Esophagus squamous epithelium (tissue), 5 donors: ENCODE measurements at regions not wholly inside any gene's neighbourhood (a gene's known extent, or its start where the extent isn't known, plus 50 kb on each side); places are given as distances from the start of the nearest gene placed in this dataset.

ENCODE experiments used
- DNase-seq: peaks from one replicate; lab custom pipeline; 2025; lab: John Stamatoyannopoulos, UW
- H3K27ac ChIP-seq, 4 donors: fragments of 200-600 bp; sonication (generic); one replicate each; pipeline ENCODE4 v1.5.1; 2016 to 2019; ENCODE audit warnings: mild to moderate bottlenecking in 1 of 4
- H3K27me3 ChIP-seq, 4 donors: fragments of 200-600 bp; sonication (generic); 1 replicate in 3 of 4; 2 replicates in 1 of 4; pipeline versions ENCODE4 v1.5.1 to v1.6.0; 2017 to 2021; ENCODE audit warnings: antibody characterized with exemption in 1 of 4
- H3K36me3 ChIP-seq, 3 donors: fragments of 200-600 bp; sonication (generic); one replicate each; pipeline ENCODE4 v1.5.1; 2016 to 2019
- H3K4me1 ChIP-seq, 3 donors: fragments of 200-600 bp; sonication (generic); one replicate each; pipeline ENCODE4 v1.5.1; 2017 to 2019
- H3K4me3 ChIP-seq, 4 donors: fragments of 200-600 bp; sonication (generic); 1 replicate in 3 of 4; 2 replicates in 1 of 4; pipeline ENCODE4 v1.5.1; 2016 to 2019; ENCODE audit warnings: mild to moderate bottlenecking in 2 of 4, moderate library complexity in 1 of 4
- H3K9me3 ChIP-seq, 3 donors: fragments of 200-600 bp; sonication (generic); one replicate each; pipeline ENCODE4 v1.5.1; 2016 to 2019
- CTCF ChIP-seq, 6 experiments: fragments of 450-650 bp in 4 of 6; fragments of 200-600 bp in 2 of 6; sonication (generic) in 2 of 6; IDR thresholded peaks; one replicate each; pipeline ENCODE4 v1.5.1; 2016 to 2019; ENCODE audit warnings: antibody characterized with exemption in 6 of 6, mild to moderate bottlenecking in 4 of 6, moderate library complexity in 4 of 6
- POLR2A ChIP-seq, 4 donors: fragments of 450-650 bp; IDR thresholded peaks; one replicate each; pipeline ENCODE4 v1.6.1; 2017; ENCODE audit warnings: antibody characterized with exemption in 4 of 4, mild to moderate bottlenecking in 4 of 4, moderate library complexity in 3 of 4
- WGBS, 2 donors: methylation state at CpG; one replicate each; pipeline ENCODE4 v1.1.5; 2018; 5-methylcytosine and 5-hydroxymethylcytosine counted together
- intact Hi-C: fragments of 100-400 bp; cut with DNase I; formaldehyde crosslinking; loops from one replicate; pipeline ENCODE4 v1.15.0; 2022
- donor health status: DM: yes; HTN: yes; CAD: no.

- Histone ChIP-seq H3K36me3 (no peaks in the 10 kb centered on the region), H3K27me3 (no peaks in the 10 kb centered on the region), H3K9me3 (no peaks in the 10 kb centered on the region), H3K27ac (no peak overlapping the region), H3K4me3 (no peak overlapping the region), H3K4me1 (peaks cover 0 to 4% (median 4%) of the 10 kb centered on the region in 3 donors)
- intact Hi-C loops = no loop called here
- DNase-seq = no peak
- TF ChIP-seq POLR2A (IDR thresholded peaks at IDR 0.05) (no peak), CTCF (IDR thresholded peaks at IDR 0.05) (no peak)
- 86 to 95% methylated on average over 2 of the region's 2 CpGs for WGBS, 2 donors
Measured at GRCh38 chr5:109524555-109524954, 114.8 kb upstream of the PJA2 start.

DNA sequence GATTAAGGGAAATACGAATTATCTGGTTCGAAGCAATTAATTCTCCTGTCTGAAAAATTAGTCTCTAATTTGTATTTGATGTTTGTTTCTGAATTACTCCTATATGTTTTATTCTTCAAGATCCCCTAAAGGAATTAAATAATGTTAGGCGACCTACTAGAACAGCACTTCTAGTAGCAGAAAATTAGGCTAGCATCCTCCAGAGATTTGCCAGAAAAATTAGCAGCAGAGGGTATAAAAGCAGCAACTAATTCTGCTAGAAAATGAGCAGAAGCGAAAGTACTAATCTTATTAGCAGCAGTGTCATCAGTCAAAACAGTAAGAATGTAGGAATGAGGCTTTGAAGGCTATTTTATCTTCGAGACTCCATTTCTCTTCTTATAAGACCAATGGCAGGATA lies 114.3 kb upstream of the PJA2 start:
- Histone ChIP-seq H3K4me3 (no peak overlapping the region), H3K27me3 (no peaks in the 10 kb centered on the region), H3K27ac (no peak overlapping the region), H3K9me3 (no peaks in the 10 kb centered on the region), H3K4me1 (no peaks in the 10 kb centered on the region), H3K36me3 (no peaks in the 10 kb centered on the region)
- TF ChIP-seq POLR2A (IDR thresholded peaks at IDR 0.05) (no peak), CTCF (IDR thresholded peaks at IDR 0.05) (no peak)
- WGBS, 2 donors = 76 to 86% methylated on average over 5 of the region's 5 CpGs
- no peak for DNase-seq
- intact Hi-C loops = no loop called here

DNA sequence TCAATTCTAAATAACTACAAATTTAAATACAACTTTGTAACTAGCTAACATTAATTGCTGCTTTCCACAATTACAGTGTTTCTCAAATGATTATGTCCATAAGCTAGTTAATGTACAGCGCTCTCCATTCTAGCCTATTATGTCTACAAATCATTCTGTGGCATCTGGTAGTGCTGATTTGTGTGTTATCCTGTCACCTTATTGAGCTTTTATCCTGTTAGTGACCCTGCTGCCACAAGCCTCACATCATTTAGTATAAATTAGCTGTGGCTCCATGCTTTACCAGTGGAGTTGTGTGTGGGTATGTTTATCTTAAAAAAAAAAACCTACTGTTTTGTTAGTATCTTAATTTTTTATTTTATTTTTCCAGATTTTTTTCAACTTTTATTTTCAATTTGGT lies 112.6 kb upstream of the PJA2 start:
- intact Hi-C loops = no loop called here
- WGBS, 2 donors = 89 to 96% methylated on average over 1 of the region's 1 CpG
- no peaks in the 10 kb centered on the region for H3K27me3 ChIP-seq
- H3K4me3 ChIP-seq = no peak overlapping the region
- DNase-seq = no peak
- no peak overlapping the region for H3K27ac ChIP-seq
- H3K36me3 ChIP-seq = no peaks in the 10 kb centered on the region
- no peaks in the 10 kb centered on the region for H3K9me3 ChIP-seq
- TF ChIP-seq POLR2A (IDR thresholded peaks at IDR 0.05) (no peak), CTCF (IDR thresholded peaks at IDR 0.05) (no peak)
- H3K4me1 ChIP-seq = no peaks in the 10 kb centered on the region

DNA sequence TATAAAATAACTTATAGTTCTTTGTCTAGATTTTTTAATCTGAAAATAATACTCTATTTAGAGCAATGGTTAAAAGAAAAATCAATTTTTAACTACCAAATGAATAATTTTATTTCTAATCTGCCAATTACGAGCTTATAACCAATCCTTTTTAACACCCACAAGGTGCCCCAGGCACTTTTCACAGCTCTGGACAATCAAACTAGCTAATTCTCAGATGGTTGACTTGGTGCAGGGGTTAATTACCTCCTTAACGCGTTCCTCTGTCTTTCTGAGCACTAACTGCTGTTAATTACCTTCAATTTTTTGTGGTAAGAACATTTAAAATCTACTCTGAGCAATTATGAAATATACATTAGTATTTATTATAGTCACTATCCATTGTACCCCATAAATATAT lies 109.6 kb upstream of the PJA2 start:
- intact Hi-C loops = no loop called here
- Histone ChIP-seq H3K9me3 (no peaks in the 10 kb centered on the region), H3K36me3 (no peaks in the 10 kb centered on the region), H3K4me3 (no peak overlapping the region), H3K4me1 (no peaks in the 10 kb centered on the region), H3K27ac (no peak overlapping the region), H3K27me3 (no peaks in the 10 kb centered on the region)
- WGBS, 2 donors = 82 to 87% methylated on average over 3 of the region's 3 CpGs
- no peak for DNase-seq
- TF ChIP-seq CTCF (IDR thresholded peaks at IDR 0.05) (no peak), POLR2A (IDR thresholded peaks at IDR 0.05) (no peak)

DNA sequence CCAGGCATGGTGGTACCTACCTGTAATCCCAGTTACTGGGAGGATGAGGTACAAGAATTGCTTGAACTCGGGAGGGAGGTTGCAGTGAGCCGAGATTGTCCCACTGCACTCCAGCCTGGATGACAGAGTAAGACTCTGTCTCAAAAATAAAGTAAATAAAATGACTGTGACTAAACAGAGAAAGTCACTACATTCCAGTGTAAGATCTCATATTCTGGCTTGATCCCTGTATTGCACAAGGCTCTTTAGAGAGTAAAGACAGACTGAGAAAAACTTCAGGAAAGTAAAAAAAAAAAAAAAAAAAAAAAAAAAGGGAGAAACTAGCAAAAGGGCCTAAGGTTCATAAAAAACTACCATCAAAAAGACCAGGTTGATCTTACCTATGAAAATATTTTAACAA lies 106.6 kb upstream of the PJA2 start:
- no peaks in the 10 kb centered on the region for H3K36me3 ChIP-seq
- intact Hi-C loops = no loop called here
- no peaks in the 10 kb centered on the region for H3K4me1 ChIP-seq
- H3K27ac ChIP-seq = no peak overlapping the region
- H3K4me3 ChIP-seq = no peak overlapping the region
- 67 to 75% methylated on average over 2 of the region's 2 CpGs for whole genome bisulfite sequencing, 2 donors
- H3K9me3 ChIP-seq = no peaks in the 10 kb centered on the region
- H3K27me3 ChIP-seq = no peaks in the 10 kb centered on the region
- TF ChIP-seq POLR2A (IDR thresholded peaks at IDR 0.05) (no peak), CTCF (IDR thresholded peaks at IDR 0.05) (no peak)
- DNase-seq = no peak
